LNCaP clone FGC (cell line): ENCODE measurements at regions not wholly inside any gene's neighbourhood (a gene's known extent, or its start where the extent isn't known, plus 50 kb on each side); places are given as distances from the start of the nearest gene placed in this dataset.

Source experiments
- DNase-seq: peaks from one replicate; pipeline ENCODE4 v3.0.0-alpha.2; 2011; ENCODE audit warnings: low read depth
- H3K4me3 ChIP-seq: 2 replicates; pipeline ENCODE4 v1.5.1; 2011; ENCODE audit warnings: mild to moderate bottlenecking, low read depth, low read length, control low read depth
- TF ChIP-seq, protein P1 (sequence below): IDR thresholded peaks from 2 replicates; pipeline ENCODE4 v1.5.1; 2012; ENCODE audit warnings: mild to moderate bottlenecking; ENCODE audit not compliant: control insufficient read depth, insufficient read depth; ENCODE audit errors: extremely low read depth

DNA sequence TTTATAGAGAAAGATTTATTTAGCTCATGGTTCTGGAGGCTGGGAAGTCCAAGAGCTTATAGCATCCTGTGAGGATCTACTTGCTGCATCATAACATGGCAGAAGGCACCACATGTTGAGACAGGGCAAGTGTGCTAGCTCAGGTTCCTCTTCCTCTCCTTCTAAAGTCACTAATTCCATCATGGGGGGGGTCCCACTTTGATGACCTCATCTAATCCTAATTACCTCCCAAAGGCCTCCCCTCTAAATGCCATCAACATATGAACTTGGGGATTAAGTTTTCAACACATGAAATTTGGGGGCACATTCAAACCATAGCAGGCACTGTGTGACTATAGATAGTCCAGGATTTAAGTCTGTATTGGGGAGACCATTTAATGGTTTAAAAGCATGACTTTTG lies 297.1 kb upstream of the ROPN1 start:
- no peak for DNase-seq
- TF ChIP-seq, protein P1, sequence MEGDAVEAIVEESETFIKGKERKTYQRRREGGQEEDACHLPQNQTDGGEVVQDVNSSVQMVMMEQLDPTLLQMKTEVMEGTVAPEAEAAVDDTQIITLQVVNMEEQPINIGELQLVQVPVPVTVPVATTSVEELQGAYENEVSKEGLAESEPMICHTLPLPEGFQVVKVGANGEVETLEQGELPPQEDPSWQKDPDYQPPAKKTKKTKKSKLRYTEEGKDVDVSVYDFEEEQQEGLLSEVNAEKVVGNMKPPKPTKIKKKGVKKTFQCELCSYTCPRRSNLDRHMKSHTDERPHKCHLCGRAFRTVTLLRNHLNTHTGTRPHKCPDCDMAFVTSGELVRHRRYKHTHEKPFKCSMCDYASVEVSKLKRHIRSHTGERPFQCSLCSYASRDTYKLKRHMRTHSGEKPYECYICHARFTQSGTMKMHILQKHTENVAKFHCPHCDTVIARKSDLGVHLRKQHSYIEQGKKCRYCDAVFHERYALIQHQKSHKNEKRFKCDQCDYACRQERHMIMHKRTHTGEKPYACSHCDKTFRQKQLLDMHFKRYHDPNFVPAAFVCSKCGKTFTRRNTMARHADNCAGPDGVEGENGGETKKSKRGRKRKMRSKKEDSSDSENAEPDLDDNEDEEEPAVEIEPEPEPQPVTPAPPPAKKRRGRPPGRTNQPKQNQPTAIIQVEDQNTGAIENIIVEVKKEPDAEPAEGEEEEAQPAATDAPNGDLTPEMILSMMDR = no peak

DNA sequence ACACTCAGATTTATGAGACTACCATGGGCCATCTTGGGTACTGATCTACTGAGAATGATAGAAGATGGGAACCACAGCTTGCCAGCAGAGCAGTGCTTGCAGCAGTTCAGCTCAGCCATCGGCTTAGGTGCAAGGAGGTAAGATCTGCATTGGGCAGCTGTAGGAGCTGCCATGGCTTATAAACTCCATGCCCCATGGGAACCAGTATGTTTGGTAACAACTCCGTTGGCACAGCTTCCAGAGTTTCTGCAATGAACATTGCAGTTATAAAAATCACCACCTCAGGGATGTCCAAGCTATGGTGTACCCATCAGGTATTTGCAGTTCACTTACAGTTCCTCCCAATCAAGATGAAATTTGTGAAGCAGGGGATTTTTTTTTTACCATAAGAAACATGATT lies 299.1 kb upstream of the ROPN1 start:
- no peak for DNase-seq
- TF ChIP-seq, protein P1 = no peak
- H3K4me3 ChIP-seq = no peak overlapping the region

More for the DNA sequence above, 297.1 kb upstream of the ROPN1 start:
- no peak overlapping the region for H3K4me3 ChIP-seq

DNA sequence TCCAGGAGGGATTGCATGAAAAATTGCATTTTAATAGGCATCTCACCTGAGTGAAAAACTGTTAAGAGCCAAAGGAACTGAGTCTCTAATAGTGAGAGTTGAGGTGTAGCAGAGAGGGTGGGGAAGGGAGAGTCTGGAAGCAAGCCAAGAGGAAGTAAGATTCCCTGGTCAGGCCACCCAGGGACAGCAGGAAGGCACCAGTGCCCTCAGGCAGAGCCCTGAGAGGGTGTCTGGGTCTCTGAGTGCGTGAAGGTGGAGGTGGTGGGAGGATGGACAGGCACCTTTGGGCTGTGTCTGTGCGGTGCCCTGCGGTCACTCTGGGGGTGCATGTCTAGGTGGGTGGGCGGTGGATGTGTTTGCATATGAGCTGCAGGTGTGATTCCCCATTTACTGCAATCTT lies 300.4 kb upstream of the ROPN1 start:
- no peak for DNase-seq
- TF ChIP-seq, protein P1 = no peak
- no peak overlapping the region for H3K4me3 ChIP-seq

DNA sequence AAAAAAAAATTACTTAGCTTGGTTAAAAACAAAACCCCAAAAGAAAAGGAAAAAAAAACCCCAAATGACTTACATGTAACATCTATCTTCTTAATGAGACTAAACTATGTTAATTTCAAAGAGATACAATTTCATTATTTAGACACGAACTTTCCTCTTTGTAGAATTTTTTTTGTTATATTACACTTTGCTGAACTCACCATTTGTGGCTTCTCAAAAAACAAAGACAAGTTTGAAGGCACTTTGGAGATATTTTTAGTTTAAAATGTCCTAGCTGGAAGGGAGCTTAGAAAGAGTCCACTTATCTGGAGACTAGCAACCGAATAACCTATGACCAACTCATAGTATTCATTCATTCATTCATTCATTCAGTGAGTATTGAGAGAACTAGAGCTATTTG lies 301.7 kb upstream of the ROPN1 start:
- TF ChIP-seq, protein P1 = no peak
- no peak overlapping the region for H3K4me3 ChIP-seq
- DNase-seq = no peak

DNA sequence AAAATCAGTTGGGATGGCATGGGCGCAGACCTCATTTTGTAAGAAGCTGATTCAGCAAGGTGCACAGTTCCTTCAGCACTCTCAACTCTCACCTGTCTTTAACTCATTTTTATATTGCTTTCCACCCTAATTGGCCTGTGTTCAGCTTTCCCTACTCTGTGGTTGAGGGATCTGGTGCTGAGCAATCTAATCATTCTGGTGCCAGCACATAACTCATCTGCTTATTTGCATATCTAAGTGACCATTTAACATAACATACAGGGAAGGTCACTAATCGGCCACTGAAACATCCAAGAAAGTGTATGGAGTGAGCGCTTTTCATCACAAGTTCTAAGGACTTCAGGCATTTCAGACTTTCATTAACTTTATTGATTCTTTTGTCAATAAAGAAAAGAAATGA lies 303.4 kb upstream of the ROPN1 start:
- TF ChIP-seq, protein P1 = no peak
- no peak for DNase-seq
- no peak overlapping the region for H3K4me3 ChIP-seq

DNA sequence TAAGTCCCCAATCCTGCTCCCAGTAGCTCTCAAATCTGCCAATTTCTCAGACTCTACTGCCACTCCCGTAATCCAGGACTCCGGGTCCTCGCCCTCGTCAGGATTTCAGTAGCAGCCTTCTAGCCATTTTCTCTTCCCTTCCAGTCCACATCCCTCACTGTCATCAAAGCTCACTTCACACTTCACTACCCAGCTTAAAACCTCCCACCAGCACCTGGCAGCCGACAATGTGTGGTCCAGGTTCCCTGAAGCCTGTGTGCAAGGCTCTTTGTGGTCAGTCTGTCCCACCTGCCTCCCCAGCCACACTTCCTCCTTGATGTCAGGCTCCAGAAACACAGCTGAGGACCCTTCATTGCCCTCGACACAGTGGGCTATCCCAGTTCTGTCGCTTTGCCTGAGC lies 304.5 kb upstream of the ROPN1 start:
- no peak overlapping the region for H3K4me3 ChIP-seq
- DNase-seq = no peak
- TF ChIP-seq, protein P1 = no peak

DNA sequence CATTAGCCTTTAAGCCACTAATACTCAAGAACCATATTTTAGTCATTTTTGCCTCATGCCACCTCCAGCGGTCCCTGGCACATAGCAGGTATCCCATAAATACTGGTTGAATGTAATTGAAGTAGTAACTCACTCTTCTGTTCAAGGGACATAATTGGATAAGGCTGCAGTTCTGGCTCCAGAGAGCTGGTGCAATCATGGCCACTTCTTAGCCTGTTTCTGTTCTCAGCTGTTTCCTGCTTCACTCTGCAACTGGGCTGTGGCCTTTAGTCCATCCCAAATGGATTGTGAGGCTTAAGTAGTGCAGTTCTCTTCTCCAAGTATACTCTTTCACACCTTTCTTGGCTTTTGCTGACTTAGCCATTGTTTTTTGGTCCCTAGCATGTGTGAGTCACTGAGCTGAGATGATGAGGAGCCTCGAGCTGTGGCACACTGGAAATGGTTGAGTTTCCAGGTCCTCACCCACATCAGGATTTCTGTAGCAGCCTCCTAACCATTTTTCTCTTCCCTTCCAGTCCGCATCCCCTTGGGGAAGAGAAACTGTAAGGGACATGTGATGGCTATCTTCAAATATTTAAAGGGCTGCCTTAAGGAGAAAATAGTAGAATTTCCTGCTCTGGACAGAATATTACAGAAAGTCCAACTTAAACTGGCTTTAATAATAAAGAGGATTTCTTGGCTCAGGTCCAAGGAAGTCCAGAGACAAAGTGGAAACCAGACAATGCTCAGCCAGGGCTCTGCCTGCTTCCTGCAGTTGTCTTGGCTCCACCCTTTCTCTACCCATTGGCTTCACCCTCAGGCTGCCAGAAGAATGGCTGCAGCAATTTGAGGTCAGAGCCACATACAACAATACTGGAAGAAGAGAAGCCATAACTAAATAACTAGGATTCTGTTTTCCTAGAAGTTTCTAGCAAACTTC lies 305.4 kb upstream of the ROPN1 start:
- TF ChIP-seq, protein P1 = no peak
- DNase-seq = no peak
- H3K4me3 ChIP-seq = no peak overlapping the region
